ENCODE measurements at regions not wholly inside any gene's neighbourhood (a gene's known extent, or its start where the extent isn't known, plus 50 kb on each side); places are given as distances from the start of the nearest gene placed in this dataset.
"Not testable (repeated sequence)": the region's sequence is repeated elsewhere in the genome, so short reads cannot be mapped to it uniquely, and the experiment has no call there.

GRCh38 chr9:104367507-104367906 lies 136.6 kb upstream of the OR13F1 start:
- no peaks in the 10 kb centered on the region for H3K36me3 ChIP-seq (ENCODE audit: low read length)
- H2AFZ ChIP-seq (ENCODE audit: low read depth, low read length, severe bottlenecking) = no peak overlapping the region

DNA sequence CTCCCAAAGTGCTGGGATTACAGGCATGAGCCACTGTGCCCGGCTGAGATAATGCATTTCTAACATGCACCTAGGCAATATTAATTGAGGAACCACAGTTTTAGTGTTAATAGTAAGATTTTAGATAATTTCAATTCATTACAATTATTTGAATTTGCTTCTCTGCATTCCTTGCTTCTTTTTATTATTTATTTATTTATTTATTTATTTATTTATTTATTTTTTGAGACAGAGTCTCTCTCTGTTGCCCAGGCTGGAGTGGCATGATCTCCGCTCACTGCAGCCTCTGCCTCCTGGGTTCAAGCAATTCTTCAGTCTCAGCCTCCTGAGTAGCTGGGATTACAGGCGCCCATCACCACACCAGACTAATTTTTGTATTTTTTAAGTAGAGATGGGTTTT lies 135.7 kb upstream of the OR13F1 start:
- not testable (repeated sequence) for H3K27ac ChIP-seq (ENCODE audit: low read depth, low read length); H4K20me1 ChIP-seq (ENCODE audit: low read depth, low read length); H3K79me2 ChIP-seq (ENCODE audit: insufficient read depth, low read length); H3K4me3 ChIP-seq (ENCODE audit: insufficient read depth, low read length, poor library complexity, severe bottlenecking); H3K9me2 ChIP-seq (replicated peaks; ENCODE audit: insufficient read depth, low read length); H3K9me3 ChIP-seq (ENCODE audit: insufficient read depth, low read length); H2AFZ ChIP-seq (ENCODE audit: low read depth, low read length, severe bottlenecking); H3K9ac ChIP-seq (ENCODE audit: low read length); H3K4me2 ChIP-seq (ENCODE audit: low read depth, low read length, poor library complexity, severe bottlenecking); H3K27me3 ChIP-seq (ENCODE audit: low read length); H3F3A ChIP-seq (ENCODE audit: insufficient read depth); H3K36me3 ChIP-seq (ENCODE audit: low read length)

More at GRCh38 chr9:104367507-104367906, 136.6 kb upstream of the OR13F1 start:
- Histone ChIP-seq H3K27me3 (ENCODE audit: low read length) (no peaks in the 10 kb centered on the region), H3K27ac (ENCODE audit: low read depth, low read length) (no peak overlapping the region), H3K9me3 (ENCODE audit: insufficient read depth, low read length) (no peaks in the 10 kb centered on the region), H3K4me2 (ENCODE audit: low read depth, low read length, poor library complexity, severe bottlenecking) (no peak overlapping the region), H3K4me3 (ENCODE audit: insufficient read depth, low read length, poor library complexity, severe bottlenecking) (no peak overlapping the region), H3K79me2 (ENCODE audit: insufficient read depth, low read length) (no peaks in the 10 kb centered on the region), H3K9me2 (replicated peaks; ENCODE audit: insufficient read depth, low read length) (no peaks in the 10 kb centered on the region), H4K20me1 (ENCODE audit: low read depth, low read length) (no peaks in the 10 kb centered on the region), H3F3A (ENCODE audit: insufficient read depth) (no peaks in the 10 kb centered on the region), H3K9ac (ENCODE audit: low read length) (no peak overlapping the region)
- TF ChIP-seq EZH2phosphoT487 (conservative IDR thresholded peaks at IDR 0.05; ENCODE audit: low read length) (no peak), CTCF (IDR thresholded peaks at IDR 0.05; ENCODE audit: insufficient read depth, low read length, poor library complexity, severe bottlenecking) (no peak)

DNA sequence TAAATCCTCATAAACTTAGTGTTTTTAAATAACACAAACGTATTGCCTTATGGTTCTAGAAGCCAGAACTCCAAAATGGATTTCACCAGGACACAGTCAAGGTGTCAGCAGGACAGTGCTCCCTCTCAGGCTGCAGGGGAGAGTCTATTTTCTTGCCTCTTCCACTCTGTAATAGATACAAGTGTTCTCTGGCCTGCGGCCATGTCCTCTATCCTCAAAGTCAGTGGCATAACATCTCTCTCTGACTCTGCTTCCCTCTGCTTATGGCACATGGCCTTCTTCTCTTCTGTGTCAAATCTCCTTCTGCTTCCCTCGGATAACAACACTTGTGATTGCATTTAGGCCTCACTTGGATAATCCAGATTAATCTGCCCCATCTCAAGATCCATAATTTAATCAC lies 129.4 kb upstream of the OR13F1 start:
- H3F3A ChIP-seq (ENCODE audit: insufficient read depth) = no peaks in the 10 kb centered on the region
- no peak overlapping the region for H3K9ac ChIP-seq (ENCODE audit: low read length)
- no peaks in the 10 kb centered on the region for H3K79me2 ChIP-seq (ENCODE audit: insufficient read depth, low read length)
- no peaks in the 10 kb centered on the region for H4K20me1 ChIP-seq (ENCODE audit: low read depth, low read length)
- H3K27me3 ChIP-seq (ENCODE audit: low read length) = no peaks in the 10 kb centered on the region
- no peak overlapping the region for H3K4me3 ChIP-seq (ENCODE audit: insufficient read depth, low read length, poor library complexity, severe bottlenecking)
- H3K36me3 ChIP-seq (ENCODE audit: low read length) = no peaks in the 10 kb centered on the region
- no peak overlapping the region for H3K27ac ChIP-seq (ENCODE audit: low read depth, low read length)
- H3K9me3 ChIP-seq (ENCODE audit: insufficient read depth, low read length) = no peaks in the 10 kb centered on the region
- H3K9me2 ChIP-seq (replicated peaks; ENCODE audit: insufficient read depth, low read length) = no peaks in the 10 kb centered on the region
- TF ChIP-seq CTCF (IDR thresholded peaks at IDR 0.05; ENCODE audit: insufficient read depth, low read length, poor library complexity, severe bottlenecking) (no peak), EZH2phosphoT487 (conservative IDR thresholded peaks at IDR 0.05; ENCODE audit: low read length) (no peak)
- no peak overlapping the region for H3K4me2 ChIP-seq (ENCODE audit: low read depth, low read length, poor library complexity, severe bottlenecking)
- no peak overlapping the region for H2AFZ ChIP-seq (ENCODE audit: low read depth, low read length, severe bottlenecking)

- Histone ChIP-seq H3K4me3 (ENCODE audit: insufficient read depth, low read length, poor library complexity, severe bottlenecking) (no peak overlapping the region), H2AFZ (ENCODE audit: low read depth, low read length, severe bottlenecking) (no peak overlapping the region), H3K27ac (ENCODE audit: low read depth, low read length) (no peak overlapping the region), H3K79me2 (ENCODE audit: insufficient read depth, low read length) (no peaks in the 10 kb centered on the region), H3K4me2 (ENCODE audit: low read depth, low read length, poor library complexity, severe bottlenecking) (no peak overlapping the region), H3K9me2 (replicated peaks; ENCODE audit: insufficient read depth, low read length) (no peaks in the 10 kb centered on the region), H3K36me3 (ENCODE audit: low read length) (no peaks in the 10 kb centered on the region), H3K9ac (ENCODE audit: low read length) (no peak overlapping the region), H4K20me1 (ENCODE audit: low read depth, low read length) (no peaks in the 10 kb centered on the region), H3K27me3 (ENCODE audit: low read length) (no peaks in the 10 kb centered on the region), H3K9me3 (ENCODE audit: insufficient read depth, low read length) (no peaks in the 10 kb centered on the region), H3F3A (ENCODE audit: insufficient read depth) (no peaks in the 10 kb centered on the region)
- TF ChIP-seq CTCF (IDR thresholded peaks at IDR 0.05; ENCODE audit: insufficient read depth, low read length, poor library complexity, severe bottlenecking) (no peak), EZH2phosphoT487 (conservative IDR thresholded peaks at IDR 0.05; ENCODE audit: low read length) (no peak)
Observed at GRCh38 chr9:104386013-104386412, 118.0 kb upstream of the OR13F1 start.

Data from SU-DHL-6 (cell line).